ENCODE measurements at regions not wholly inside any gene's neighbourhood (a gene's known extent, or its start where the extent isn't known, plus 50 kb on each side); places are given as distances from the start of the nearest gene placed in this dataset.
"Not testable (repeated sequence)": the region's sequence is repeated elsewhere in the genome, so short reads cannot be mapped to it uniquely, and the experiment has no call there.

DNA sequence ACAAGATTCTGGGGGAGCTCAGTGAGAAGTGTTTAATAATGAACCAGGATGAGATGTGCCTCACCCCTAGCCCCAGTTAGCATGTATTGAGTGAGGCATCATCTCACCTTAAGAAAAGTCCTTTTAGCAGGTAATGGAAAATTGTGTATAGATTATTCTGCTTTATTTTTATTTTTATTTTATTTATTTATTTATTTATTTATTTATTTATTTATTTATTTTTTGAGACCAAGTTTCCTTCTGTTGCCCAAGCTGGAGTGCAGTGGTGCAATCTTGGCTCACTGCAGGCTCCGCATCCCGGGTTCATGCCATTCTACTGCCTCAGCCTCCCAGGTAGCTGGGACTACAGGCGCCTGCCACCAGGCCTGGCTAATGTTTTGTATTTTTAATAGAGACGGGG, 315.8 kb downstream of the ANKRD30A start:
- not testable (repeated sequence) for H3K4me3 Mint-ChIP-seq; H3K4me1 Mint-ChIP-seq (ENCODE audit: low read depth in 2 of 2); ATAC-seq; DNase-seq (ENCODE audit: low spot score); H3K27ac Mint-ChIP-seq; H3K36me3 Mint-ChIP-seq; H3K27me3 Mint-ChIP-seq
- H3K9me3 Mint-ChIP-seq = peaks cover 17% of the 10 kb centered on the region

DNA sequence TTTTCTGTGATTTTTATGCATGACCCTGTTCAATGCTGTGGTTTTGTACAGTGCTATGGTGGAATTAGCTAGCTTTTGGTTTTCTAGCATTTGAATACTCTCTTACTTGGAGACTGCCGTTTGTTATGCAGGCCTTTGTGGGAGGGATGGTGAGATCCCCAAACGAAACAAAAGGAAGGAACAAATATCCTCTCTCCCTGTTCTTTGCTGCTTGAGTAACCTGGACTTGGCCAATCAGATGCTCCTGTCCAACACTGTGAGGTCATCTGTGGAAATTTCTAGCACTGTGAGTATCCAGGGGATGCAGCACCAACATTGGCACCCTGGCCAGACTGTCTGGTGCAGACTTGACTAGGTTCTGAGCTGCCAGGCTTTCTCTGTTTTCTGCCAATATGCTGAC, 314.4 kb downstream of the ANKRD30A start:
- Mint-ChIP-seq H3K27me3 (no peaks in the 10 kb centered on the region), H3K9me3 (peaks cover 8% of the 10 kb centered on the region), H3K27ac (no peak overlapping the region), H3K4me1 (ENCODE audit: low read depth in 2 of 2) (no peaks in the 10 kb centered on the region), H3K4me3 (no peak overlapping the region), H3K36me3 (peaks cover 4% of the 10 kb centered on the region)
- ATAC-seq = no peak
- no peak for DNase-seq (ENCODE audit: low spot score)

GRCh38 chr10:37436357-37436756, 311.0 kb downstream of the ANKRD30A start:
- Mint-ChIP-seq H3K27me3 (no peaks in the 10 kb centered on the region), H3K9me3 (peaks cover 3% of the 10 kb centered on the region), H3K36me3 (no peaks in the 10 kb centered on the region), H3K4me1 (ENCODE audit: low read depth in 2 of 2) (no peaks in the 10 kb centered on the region), H3K4me3 (no peak overlapping the region), H3K27ac (no peak overlapping the region)
- ATAC-seq = no peak
- no peak for DNase-seq (ENCODE audit: low spot score)

DNA sequence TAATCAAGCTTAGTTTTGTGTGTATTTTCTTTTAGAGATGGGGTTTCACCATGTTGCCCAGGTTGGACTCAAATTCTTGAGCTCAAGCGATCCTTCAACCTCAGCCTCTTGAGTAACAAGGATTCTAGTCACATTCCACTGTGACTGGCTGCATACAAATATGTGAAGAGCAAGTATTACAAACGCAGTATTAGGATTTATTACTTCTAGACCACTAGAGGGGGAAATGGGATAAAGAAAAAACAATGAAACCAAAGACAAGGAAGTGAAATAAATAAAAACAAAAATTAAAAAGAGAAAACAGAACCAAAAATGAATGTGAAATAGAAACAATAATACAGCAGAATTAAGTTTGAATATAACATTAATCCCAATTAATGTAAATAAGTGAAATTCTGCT, 308.7 kb downstream of the ANKRD30A start:
- Mint-ChIP-seq H3K9me3 (peaks cover 6% of the 10 kb centered on the region), H3K36me3 (no peaks in the 10 kb centered on the region), H3K27ac (no peak overlapping the region), H3K4me1 (ENCODE audit: low read depth in 2 of 2) (no peaks in the 10 kb centered on the region), H3K4me3 (no peak overlapping the region), H3K27me3 (no peaks in the 10 kb centered on the region)
- ATAC-seq (no peak), DNase-seq (ENCODE audit: low spot score) (no peak)

All from natural killer cell treated with Interleukin-12 subunit alpha and Interleukin-12 subunit beta and Interleukin-15 and Interleukin-18, amount 100 ng/mL, for 72 hours (primary cell).